PC-3 (cell line): ENCODE measurements at regions not wholly inside any gene's neighbourhood (a gene's known extent, or its start where the extent isn't known, plus 50 kb on each side); places are given as distances from the start of the nearest gene placed in this dataset.

Experiments used
- ATAC-seq: fragments of 200-7000 bp; cut with Tn5 transposase; 2 replicates; pipeline ENCODE4 v1.9.1; 2020; ENCODE audit warnings: mild to moderate bottlenecking, moderate library complexity
- BruUV-seq: library from RNA; stranded (reverse); fragments of 400-500 nt; replicated peaks from 2 replicates; lab custom pipeline; 2021; lab: Mats Ljungman, UMichigan
- CTCF ChIA-PET: fragments of 300-600 bp; sonication (Branson Sonifier 250); formaldehyde crosslinking; loops from one replicate; lab custom pipeline; 2022; ENCODE audit warnings: antibody characterized with exemption; lab: Charles Lee
- POLR2A ChIA-PET: fragments of 300-600 bp; sonication (Branson Sonifier 250); formaldehyde crosslinking; loops from one replicate; lab custom pipeline; 2022; ENCODE audit warnings: antibody characterized with exemption; ENCODE audit not compliant: unreplicated experiment; lab: Charles Lee
- DNase-seq: peaks from one replicate; pipeline ENCODE4 v3.0.0-alpha.2; 2015
- H2AFZ ChIP-seq: fragments of 300-600 bp; sonication (generic); 2 replicates; pipeline ENCODE4 v1.6.0; 2016; ENCODE audit warnings: antibody characterized with exemption, low read length
- H3F3A ChIP-seq: fragments of 300-600 bp; sonication (generic); one replicate; pipeline ENCODE4 v1.6.0; 2017; ENCODE audit warnings: antibody characterized with exemption, low read length, control low read depth, mild to moderate bottlenecking; ENCODE audit not compliant: unreplicated experiment
- H3K27ac ChIP-seq: fragments of 300-600 bp; sonication (generic); 2 replicates; pipeline ENCODE4 v1.5.1; 2016; ENCODE audit warnings: mild to moderate bottlenecking, low read length
- H3K27me3 ChIP-seq: fragments of 300-600 bp; sonication (generic); 2 replicates; pipeline ENCODE4 v1.6.1; 2016; ENCODE audit warnings: low read length, mixed read lengths
- H3K36me3 ChIP-seq: fragments of 300-600 bp; sonication (generic); 2 replicates; pipeline ENCODE4 v1.6.1; 2016; ENCODE audit warnings: low read depth, mixed run types, low read length, mixed read lengths
- H3K4me1 ChIP-seq: fragments of 300-600 bp; sonication (generic); 2 replicates; pipeline ENCODE4 v1.5.1; 2016; ENCODE audit warnings: low read length; ENCODE audit not compliant: insufficient read depth
- H3K4me2 ChIP-seq: fragments of 300-600 bp; sonication (generic); 2 replicates; pipeline ENCODE4 v1.6.0; 2016; ENCODE audit warnings: low read length
- H3K4me3 ChIP-seq: fragments of 300-600 bp; sonication (generic); 2 replicates; pipeline ENCODE4 v1.5.1; 2016; ENCODE audit warnings: mild to moderate bottlenecking, low read length, mixed read lengths
- H3K79me2 ChIP-seq: fragments of 300-600 bp; sonication (generic); 2 replicates; pipeline ENCODE4 v1.6.1; 2017; ENCODE audit warnings: low read length, mixed read lengths
- H3K9ac ChIP-seq: fragments of 300-600 bp; sonication (generic); 2 replicates; pipeline ENCODE4 v1.6.0; 2016; ENCODE audit warnings: mild to moderate bottlenecking, low read length
- H3K9me2 ChIP-seq: fragments of 300-600 bp; sonication (generic); replicated peaks from 2 replicates; pipeline ENCODE4 v1.6.1; 2016; ENCODE audit warnings: mixed run types, low read length, mixed read lengths
- H3K9me3 ChIP-seq: fragments of 300-600 bp; sonication (generic); 2 replicates; pipeline ENCODE4 v1.6.1; 2016; ENCODE audit warnings: low read length, mixed read lengths
- H4K20me1 ChIP-seq: fragments of 300-600 bp; sonication (generic); 2 replicates; pipeline ENCODE4 v1.6.1; 2016; ENCODE audit warnings: low read length, mixed read lengths
- CTCF ChIP-seq: fragments of 300-600 bp; sonication (generic); conservative IDR thresholded peaks from 2 replicates; pipeline ENCODE4 v1.5.1; 2017; ENCODE audit warnings: antibody characterized with exemption, low read depth, mild to moderate bottlenecking, low read length
- EZH2 ChIP-seq: fragments of 300-600 bp; sonication (generic); IDR thresholded peaks from one replicate; pipeline ENCODE4 v1.6.1; 2017; ENCODE audit warnings: antibody characterized with exemption, mild to moderate bottlenecking, low read length; ENCODE audit not compliant: unreplicated experiment
- EZH2phosphoT487 ChIP-seq: fragments of 300-600 bp; sonication (generic); IDR thresholded peaks from 2 replicates; pipeline ENCODE4 v1.6.1; 2018; ENCODE audit warnings: mild to moderate bottlenecking, antibody characterized with exemption, low read length, borderline replicate concordance
- intact Hi-C: fragments of 100-400 bp; cut with micrococcal nuclease; formaldehyde crosslinking; loops from 2 replicates; pipeline ENCODE4 v1.9.0; 2023

GRCh38 chr3:184470551-184470950 lies 90.7 kb downstream of the CHRD start:
- CTCF ChIA-PET = interaction anchor here (0.7 to 3.3 kb wide), 4 partner anchors 42 to 99 kb away, joined by 3 to 19 read pairs (median 5); no protein-coding TSS in a partner anchor
- Histone ChIP-seq H3K4me1 (no peaks in the 10 kb centered on the region), H3K36me3 (no peaks in the 10 kb centered on the region), H3K9ac (no peak overlapping the region), H2AFZ (no peak overlapping the region), H3K4me2 (no peak overlapping the region), H3K27ac (no peak overlapping the region), H4K20me1 (no peaks in the 10 kb centered on the region), H3K9me2 (no peaks in the 10 kb centered on the region), H3K4me3 (no peak overlapping the region), H3K27me3 (peaks cover 47% of the 10 kb centered on the region), H3F3A (no peaks in the 10 kb centered on the region), H3K9me3 (no peaks in the 10 kb centered on the region), H3K79me2 (no peaks in the 10 kb centered on the region)
- no peak for ATAC-seq
- DNase-seq = no peak
- TF ChIP-seq EZH2 (no peak), CTCF (no peak), EZH2phosphoT487 (no peak)
- POLR2A ChIA-PET = no interaction called here
- no TSS peak for BruUV-seq
- intact Hi-C loops = no loop called here

- Histone ChIP-seq H3F3A (no peaks in the 10 kb centered on the region), H3K9me3 (no peaks in the 10 kb centered on the region), H4K20me1 (no peaks in the 10 kb centered on the region), H3K36me3 (no peaks in the 10 kb centered on the region), H3K27me3 (peaks cover 56% of the 10 kb centered on the region), H2AFZ (no peak overlapping the region), H3K9ac (no peak overlapping the region), H3K4me1 (no peaks in the 10 kb centered on the region), H3K27ac (no peak overlapping the region), H3K4me3 (no peak overlapping the region), H3K9me2 (no peaks in the 10 kb centered on the region), H3K79me2 (no peaks in the 10 kb centered on the region), H3K4me2 (no peak overlapping the region)
- ATAC-seq (no peak), DNase-seq (no peak)
- no peak for TF ChIP-seq CTCF
- no peak for TF ChIP-seq EZH2
- TF ChIP-seq EZH2phosphoT487 = no peak
- CTCF ChIA-PET = no interaction called here
- intact Hi-C loops = no loop called here
- BruUV-seq = no TSS peak
- POLR2A ChIA-PET = no interaction called here
Observed at GRCh38 chr3:184471439-184471838, 90.1 kb upstream of the EPHB3 start.

GRCh38 chr3:184472723-184473428 lies 88.7 kb upstream of the EPHB3 start:
- Histone ChIP-seq H3K27ac (no peak overlapping the region), H2AFZ (no peak overlapping the region), H4K20me1 (no peaks in the 10 kb centered on the region), H3K27me3 (peaks cover 69% of the 10 kb centered on the region), H3K4me1 (no peaks in the 10 kb centered on the region), H3F3A (no peaks in the 10 kb centered on the region), H3K9me2 (no peaks in the 10 kb centered on the region), H3K79me2 (no peaks in the 10 kb centered on the region), H3K4me3 (no peak overlapping the region), H3K36me3 (no peaks in the 10 kb centered on the region), H3K4me2 (no peak overlapping the region), H3K9ac (no peak overlapping the region), H3K9me3 (no peaks in the 10 kb centered on the region)
- ChIA-PET POLR2A (no interaction called here), CTCF (no interaction called here)
- BruUV-seq = no TSS peak
- TF ChIP-seq EZH2phosphoT487 (no peak), CTCF (no peak), EZH2 (no peak)
- intact Hi-C loops = no loop called here
- DNase-seq = no peak
- no peak for ATAC-seq
